ENCODE measurements at regions not wholly inside any gene's neighbourhood (a gene's known extent, or its start where the extent isn't known, plus 50 kb on each side); places are given as distances from the start of the nearest gene placed in this dataset.
"Not testable (repeated sequence)": the region's sequence is repeated elsewhere in the genome, so short reads cannot be mapped to it uniquely, and the experiment has no call there.

DNA sequence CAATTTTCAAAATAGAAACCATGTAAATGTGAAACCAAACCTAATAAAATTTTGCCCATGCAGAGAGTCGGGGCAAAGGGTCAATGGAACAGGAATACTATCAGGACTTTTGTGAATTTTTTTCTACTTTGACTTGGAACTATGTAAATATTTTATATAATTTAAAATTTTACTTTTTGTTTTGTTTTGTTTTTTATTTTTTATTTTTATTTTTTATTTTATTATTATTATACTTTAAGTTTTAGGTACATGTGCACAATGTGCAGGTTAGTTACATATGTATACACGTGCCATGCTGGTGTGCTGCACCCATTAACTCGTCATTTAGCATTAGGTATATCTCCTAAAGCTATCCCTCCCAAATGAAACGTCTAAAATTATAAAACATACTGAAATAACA lies 238.3 kb downstream of the TENT5A start:
- H3K36me3 Mint-ChIP-seq (ENCODE audit: low read depth); H3K4me3 Mint-ChIP-seq; H3K27ac Mint-ChIP-seq; H3K9me3 Mint-ChIP-seq; H3K4me1 Mint-ChIP-seq (ENCODE audit: low read depth); H3K27me3 Mint-ChIP-seq (ENCODE audit: low read depth); DNase-seq (ENCODE audit: low spot score): not testable (repeated sequence)

DNA sequence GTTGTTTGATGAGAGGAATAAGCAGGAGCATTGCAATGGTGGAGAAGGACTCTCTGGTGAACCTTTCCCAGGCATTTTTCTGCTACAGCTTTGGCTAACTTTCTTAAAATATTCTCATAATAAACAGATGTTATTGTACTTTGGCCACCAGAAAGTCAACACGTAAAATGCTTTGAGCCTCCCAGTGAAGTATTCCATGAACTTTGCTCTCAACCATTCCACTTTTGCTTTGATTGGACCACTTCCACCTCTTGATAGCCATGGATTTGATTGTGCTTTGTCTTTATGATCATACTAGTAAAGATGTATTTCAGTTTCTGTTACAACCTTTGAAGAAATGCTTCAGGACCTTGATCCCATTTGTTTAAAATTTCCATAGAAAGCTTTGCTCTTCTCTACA lies 241.1 kb downstream of the TENT5A start:
- H3K9me3 Mint-ChIP-seq = peaks cover 5% of the 10 kb centered on the region
- H3K27me3 Mint-ChIP-seq (ENCODE audit: low read depth) = no peaks in the 10 kb centered on the region
- H3K4me3 Mint-ChIP-seq = no peak overlapping the region
- no peak overlapping the region for H3K27ac Mint-ChIP-seq
- no peak for DNase-seq (ENCODE audit: low spot score)
- H3K36me3 Mint-ChIP-seq (ENCODE audit: low read depth) = no peaks in the 10 kb centered on the region
- H3K4me1 Mint-ChIP-seq (ENCODE audit: low read depth) = no peaks in the 10 kb centered on the region

DNA sequence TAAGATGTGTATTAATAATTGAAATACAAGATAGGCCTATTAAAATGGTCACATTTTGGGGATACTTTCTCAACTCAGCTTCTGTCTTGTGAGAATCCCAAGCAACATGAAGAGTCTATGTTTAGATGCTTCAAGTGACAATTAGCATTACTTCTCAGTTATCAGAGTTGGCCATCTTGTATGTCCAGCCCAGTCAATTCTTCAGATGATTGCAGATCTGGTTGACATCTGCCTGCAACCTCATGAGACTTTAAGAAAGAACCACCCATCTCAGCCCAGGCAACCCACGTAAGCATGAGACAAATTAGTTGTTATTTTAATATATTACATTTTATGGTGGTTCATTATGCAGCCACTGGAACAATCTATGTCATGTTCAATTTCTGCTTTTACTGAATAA lies 256.5 kb downstream of the TENT5A start:
- Mint-ChIP-seq H3K4me1 (ENCODE audit: low read depth) (no peaks in the 10 kb centered on the region), H3K36me3 (ENCODE audit: low read depth) (no peaks in the 10 kb centered on the region), H3K27ac (no peak overlapping the region), H3K4me3 (no peak overlapping the region), H3K9me3 (peaks cover 6% of the 10 kb centered on the region), H3K27me3 (ENCODE audit: low read depth) (no peaks in the 10 kb centered on the region)
- DNase-seq (ENCODE audit: low spot score) = no peak

DNA sequence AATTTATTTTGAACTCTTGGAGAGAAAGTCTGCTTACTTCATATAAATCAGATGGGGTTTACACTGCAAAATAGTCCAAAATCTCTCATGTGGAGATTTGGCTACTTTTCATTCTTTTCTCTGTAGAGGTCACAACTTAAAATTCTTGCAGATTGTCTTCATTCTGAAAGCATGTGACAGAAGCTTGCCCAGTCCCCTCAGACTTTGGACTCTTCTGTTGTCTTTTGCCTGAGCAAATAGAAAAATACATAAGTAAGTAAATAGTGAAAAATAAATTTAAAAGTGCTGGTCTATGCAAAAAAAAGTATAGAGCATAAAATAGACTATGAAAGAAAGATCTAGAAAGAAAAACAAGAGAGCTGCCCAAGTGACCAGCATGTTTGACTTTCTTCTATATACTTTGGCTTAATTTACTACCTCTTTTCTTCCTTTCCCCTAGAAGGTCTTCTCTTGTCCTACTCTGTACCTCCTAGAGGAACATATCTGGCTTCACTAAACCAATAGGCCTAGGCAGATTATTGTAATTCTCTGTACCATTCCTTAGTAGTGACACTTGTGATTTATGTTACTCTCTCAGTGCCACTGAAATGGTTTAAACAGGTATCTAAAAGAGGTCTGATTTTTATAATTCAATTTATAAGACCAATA lies 260.9 kb downstream of the TENT5A start:
- Mint-ChIP-seq H3K4me3 (no peak overlapping the region), H3K36me3 (ENCODE audit: low read depth) (no peaks in the 10 kb centered on the region), H3K9me3 (no peaks in the 10 kb centered on the region), H3K27ac (no peak overlapping the region), H3K27me3 (ENCODE audit: low read depth) (no peaks in the 10 kb centered on the region), H3K4me1 (ENCODE audit: low read depth) (no peaks in the 10 kb centered on the region)
- DNase-seq (ENCODE audit: low spot score) = no peak

DNA sequence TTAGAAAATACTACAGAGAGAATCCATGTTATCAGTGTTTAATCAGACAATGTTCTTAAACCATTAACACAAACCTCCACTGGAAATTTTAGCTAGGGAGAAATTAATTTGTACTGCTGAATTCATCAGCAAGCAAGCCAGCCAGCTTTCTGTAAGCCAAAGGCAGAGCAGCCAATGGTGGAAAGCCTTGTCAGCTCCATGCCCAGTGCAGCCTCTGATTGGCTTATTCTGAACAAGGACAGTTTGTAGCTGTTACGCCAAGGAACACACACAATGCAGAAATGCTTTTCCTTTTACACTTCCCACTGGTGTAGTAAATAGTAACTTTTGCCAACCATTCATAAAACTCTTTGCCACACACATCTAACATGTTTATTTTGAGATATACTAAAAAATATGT lies 265.0 kb downstream of the TENT5A start:
- no peak for DNase-seq (ENCODE audit: low spot score)
- H3K27ac Mint-ChIP-seq = no peak overlapping the region

DNA sequence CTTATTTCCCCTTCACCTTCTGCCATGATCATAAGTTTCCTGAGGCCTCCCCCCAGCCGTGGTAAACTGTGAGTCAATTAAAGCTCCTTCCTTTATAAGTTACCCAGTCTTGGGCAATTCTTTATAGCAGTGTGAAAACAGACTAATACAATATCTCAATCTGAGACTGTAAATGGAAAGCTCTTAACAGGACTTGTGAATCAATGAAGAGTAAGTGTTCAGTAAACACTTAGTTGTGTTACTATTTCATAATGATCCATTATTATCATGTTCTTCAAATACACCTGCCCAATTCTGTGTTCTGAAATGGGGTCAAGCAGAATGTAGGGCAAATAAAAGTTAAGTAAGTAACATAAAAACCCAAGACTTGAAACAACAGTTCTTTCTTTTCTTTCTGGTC lies 266.2 kb downstream of the TENT5A start:
- Mint-ChIP-seq H3K4me1 (ENCODE audit: low read depth) (no peaks in the 10 kb centered on the region), H3K9me3 (no peaks in the 10 kb centered on the region), H3K27ac (no peak overlapping the region), H3K36me3 (ENCODE audit: low read depth) (no peaks in the 10 kb centered on the region), H3K4me3 (no peak overlapping the region), H3K27me3 (ENCODE audit: low read depth) (no peaks in the 10 kb centered on the region)
- DNase-seq (ENCODE audit: low spot score) = no peak

More for the DNA sequence above, 265.0 kb downstream of the TENT5A start:
- H3K27me3 Mint-ChIP-seq (ENCODE audit: low read depth) = no peaks in the 10 kb centered on the region
- H3K9me3 Mint-ChIP-seq = no peaks in the 10 kb centered on the region
- no peaks in the 10 kb centered on the region for H3K4me1 Mint-ChIP-seq (ENCODE audit: low read depth)
- H3K36me3 Mint-ChIP-seq (ENCODE audit: low read depth) = no peaks in the 10 kb centered on the region
- H3K4me3 Mint-ChIP-seq = no peak overlapping the region

DNA sequence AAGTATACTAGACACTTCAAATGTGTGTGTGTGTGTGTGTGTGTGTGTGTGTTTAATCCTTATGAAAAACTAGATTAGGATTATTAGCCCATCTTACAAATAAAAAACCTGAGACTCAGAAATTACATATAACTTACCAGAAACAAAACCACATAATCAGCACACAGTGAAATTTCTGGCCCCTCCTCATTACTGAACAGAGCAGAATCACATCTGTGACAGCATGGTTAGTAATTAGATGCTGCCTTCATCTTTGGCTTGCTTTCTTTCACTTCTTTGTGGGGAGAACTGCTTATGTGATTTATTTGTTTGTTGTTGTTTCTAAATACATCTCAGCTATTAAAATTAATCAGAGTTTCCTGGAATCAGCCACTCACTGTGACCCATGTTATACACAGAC lies 267.1 kb downstream of the TENT5A start:
- Mint-ChIP-seq H3K36me3 (ENCODE audit: low read depth) (no peaks in the 10 kb centered on the region), H3K4me3 (no peak overlapping the region), H3K9me3 (no peaks in the 10 kb centered on the region), H3K27ac (no peak overlapping the region), H3K27me3 (ENCODE audit: low read depth) (no peaks in the 10 kb centered on the region), H3K4me1 (ENCODE audit: low read depth) (no peaks in the 10 kb centered on the region)
- DNase-seq (ENCODE audit: low spot score) = no peak

DNA sequence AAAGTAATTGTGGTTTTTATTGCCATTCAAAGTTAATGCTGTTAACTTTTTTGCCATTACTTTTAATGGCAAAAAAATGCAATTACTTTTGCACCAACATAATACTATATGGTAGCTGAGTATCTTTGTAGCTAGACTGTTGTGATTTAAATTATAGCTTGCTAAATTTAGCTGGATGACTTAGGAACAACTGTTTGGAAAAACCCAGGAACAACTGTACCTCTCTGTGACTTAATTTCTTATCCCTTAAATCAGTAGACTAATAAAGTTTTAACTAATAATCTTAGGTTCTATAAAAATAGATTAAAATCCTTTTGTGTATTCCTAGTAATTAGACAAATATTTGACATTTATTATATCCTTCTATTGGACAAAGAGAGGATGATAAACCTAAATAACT lies 268.2 kb downstream of the TENT5A start:
- H3K27me3 Mint-ChIP-seq (ENCODE audit: low read depth) = no peaks in the 10 kb centered on the region
- no peak overlapping the region for H3K4me3 Mint-ChIP-seq
- H3K27ac Mint-ChIP-seq = no peak overlapping the region
- no peaks in the 10 kb centered on the region for H3K4me1 Mint-ChIP-seq (ENCODE audit: low read depth)
- no peaks in the 10 kb centered on the region for H3K9me3 Mint-ChIP-seq
- DNase-seq (ENCODE audit: low spot score) = no peak
- no peaks in the 10 kb centered on the region for H3K36me3 Mint-ChIP-seq (ENCODE audit: low read depth)

DNA sequence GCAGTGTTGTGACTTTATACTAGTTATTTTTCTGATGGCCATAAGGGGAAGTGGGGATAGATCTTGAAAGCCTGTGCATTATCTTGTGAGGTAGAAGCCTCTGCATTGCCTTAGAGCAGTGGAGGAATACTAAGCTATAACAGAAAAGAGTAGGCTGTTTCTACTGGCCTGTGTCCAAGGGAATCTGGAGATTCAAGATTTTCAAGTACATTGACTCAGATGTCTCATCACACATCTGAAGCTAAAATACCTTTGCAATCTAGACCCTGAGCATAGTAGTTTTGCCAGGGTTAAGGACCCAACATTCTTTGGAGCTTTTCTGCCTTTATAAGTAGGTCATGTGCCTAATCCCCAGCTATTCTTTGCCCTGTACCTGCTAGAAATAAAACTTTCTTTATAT lies 272.3 kb downstream of the TENT5A start:
- Mint-ChIP-seq H3K4me1 (ENCODE audit: low read depth) (no peaks in the 10 kb centered on the region), H3K4me3 (no peak overlapping the region), H3K27me3 (ENCODE audit: low read depth) (no peaks in the 10 kb centered on the region), H3K36me3 (ENCODE audit: low read depth) (no peaks in the 10 kb centered on the region), H3K9me3 (no peaks in the 10 kb centered on the region), H3K27ac (no peak overlapping the region)
- DNase-seq (ENCODE audit: low spot score) = no peak

DNA sequence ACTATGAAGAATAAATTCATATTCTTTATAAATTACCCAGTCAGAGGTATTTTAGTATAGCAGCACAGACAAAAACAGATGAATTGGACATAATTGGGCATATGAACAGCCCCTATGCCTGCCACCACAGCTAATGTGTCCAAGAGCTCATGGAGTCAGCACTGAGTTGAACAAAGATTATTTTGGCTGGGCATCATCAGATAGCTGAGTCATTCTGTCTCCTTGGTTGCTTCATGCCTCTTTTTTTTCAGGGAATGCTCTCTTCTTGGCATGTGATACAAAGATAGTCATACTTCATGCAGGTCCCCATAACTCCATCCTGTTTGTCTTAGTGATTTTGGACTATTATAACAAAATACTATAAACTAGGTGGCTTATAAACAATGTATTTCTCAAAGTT lies 275.6 kb downstream of the TENT5A start:
- Mint-ChIP-seq H3K4me3 (no peak overlapping the region), H3K27me3 (ENCODE audit: low read depth) (no peaks in the 10 kb centered on the region), H3K36me3 (ENCODE audit: low read depth) (no peaks in the 10 kb centered on the region), H3K27ac (no peak overlapping the region), H3K9me3 (no peaks in the 10 kb centered on the region), H3K4me1 (ENCODE audit: low read depth) (no peaks in the 10 kb centered on the region)
- DNase-seq (ENCODE audit: low spot score) = no peak

DNA sequence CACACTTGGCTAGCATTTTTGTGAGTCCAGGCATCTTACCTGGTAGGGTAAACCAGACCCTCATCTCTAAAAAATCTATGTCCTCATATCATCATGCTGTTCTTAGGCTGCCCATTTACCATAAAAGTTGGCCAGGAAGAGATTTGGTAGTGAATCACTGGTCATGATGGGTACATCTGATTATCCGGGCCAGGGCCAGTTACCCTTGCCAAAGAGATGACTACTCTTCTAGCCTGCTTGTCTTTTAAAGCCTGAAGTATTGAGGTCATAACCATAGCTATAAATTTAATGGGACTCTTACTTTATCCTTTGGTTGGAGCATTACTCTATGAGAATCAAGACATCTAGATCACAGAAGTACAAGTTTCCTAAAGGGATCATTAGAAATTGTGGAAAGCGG lies 276.8 kb downstream of the TENT5A start:
- Mint-ChIP-seq H3K27me3 (ENCODE audit: low read depth) (no peaks in the 10 kb centered on the region), H3K4me1 (ENCODE audit: low read depth) (no peaks in the 10 kb centered on the region), H3K9me3 (peaks cover 3% of the 10 kb centered on the region), H3K4me3 (no peak overlapping the region), H3K27ac (no peak overlapping the region), H3K36me3 (ENCODE audit: low read depth) (no peaks in the 10 kb centered on the region)
- no peak for DNase-seq (ENCODE audit: low spot score)

DNA sequence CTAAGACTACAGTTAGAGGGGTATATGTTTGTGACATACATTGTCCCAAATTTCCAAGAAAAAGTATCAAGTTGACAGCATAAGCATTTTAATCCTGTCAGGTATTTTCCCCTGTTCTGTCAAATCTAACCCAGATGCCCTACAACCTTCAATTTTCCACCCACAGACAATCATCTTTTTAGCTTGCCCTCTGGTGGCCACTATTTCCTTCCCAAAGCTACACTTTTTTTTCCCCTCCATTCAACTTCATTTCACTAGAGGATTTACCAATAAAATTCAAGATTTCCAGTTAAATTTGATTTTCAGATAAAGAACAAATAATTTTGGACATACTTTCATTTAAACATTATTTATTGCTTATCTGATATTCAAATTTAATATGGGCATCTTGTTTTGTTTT lies 286.6 kb downstream of the TENT5A start:
- Mint-ChIP-seq H3K27me3 (ENCODE audit: low read depth) (no peaks in the 10 kb centered on the region), H3K36me3 (ENCODE audit: low read depth) (no peaks in the 10 kb centered on the region), H3K4me1 (ENCODE audit: low read depth) (no peaks in the 10 kb centered on the region), H3K27ac (no peak overlapping the region), H3K4me3 (no peak overlapping the region), H3K9me3 (peaks cover 8% of the 10 kb centered on the region)
- DNase-seq (ENCODE audit: low spot score) = no peak

DNA sequence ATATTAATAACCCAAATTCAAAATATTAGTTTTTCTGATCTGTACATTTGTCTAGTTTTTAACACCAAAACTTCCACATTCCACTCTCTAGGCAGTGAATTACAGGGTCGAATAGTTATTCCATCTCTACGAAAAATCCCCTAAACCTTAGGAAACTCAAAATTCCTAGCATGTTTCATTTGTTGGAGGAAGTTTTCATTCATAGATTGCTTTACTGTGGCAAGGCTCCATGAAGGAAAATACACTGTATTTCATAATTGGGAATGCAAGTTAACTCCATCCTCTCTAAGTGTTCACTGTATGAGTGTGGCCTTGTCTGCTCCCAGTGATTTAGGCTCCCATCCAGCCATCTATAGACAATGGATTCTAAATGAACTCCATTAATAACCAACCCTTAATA lies 296.1 kb downstream of the TENT5A start:
- DNase-seq (ENCODE audit: low spot score) = no peak
- no peaks in the 10 kb centered on the region for H3K27me3 Mint-ChIP-seq (ENCODE audit: low read depth)
- no peak overlapping the region for H3K4me3 Mint-ChIP-seq

DNA sequence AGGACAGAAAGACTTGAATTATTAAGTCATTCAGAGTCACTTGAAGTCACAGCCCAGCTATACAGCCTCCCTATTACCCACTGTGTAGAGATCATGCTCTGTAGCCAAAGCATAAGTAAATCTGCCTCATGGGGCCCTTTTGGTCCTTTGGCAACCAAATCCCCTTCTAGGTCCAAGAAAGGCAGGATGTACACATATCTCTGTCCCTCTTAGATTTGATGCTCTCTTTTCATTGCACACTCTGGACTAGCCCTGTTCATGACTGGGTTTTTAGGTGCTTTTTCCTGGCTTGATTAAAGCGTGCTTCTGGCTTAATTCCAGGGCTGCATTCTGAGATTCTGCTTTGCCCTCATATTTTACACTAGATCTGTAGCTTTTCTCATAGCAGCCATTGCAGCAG lies 296.8 kb downstream of the TENT5A start:
- Mint-ChIP-seq H3K4me1 (ENCODE audit: low read depth) (no peaks in the 10 kb centered on the region), H3K27me3 (ENCODE audit: low read depth) (no peaks in the 10 kb centered on the region), H3K9me3 (no peaks in the 10 kb centered on the region), H3K27ac (no peak overlapping the region), H3K36me3 (ENCODE audit: low read depth) (no peaks in the 10 kb centered on the region), H3K4me3 (no peak overlapping the region)
- no peak for DNase-seq (ENCODE audit: low spot score)

More for the DNA sequence above, 296.1 kb downstream of the TENT5A start:
- Mint-ChIP-seq H3K36me3 (ENCODE audit: low read depth) (no peaks in the 10 kb centered on the region), H3K4me1 (ENCODE audit: low read depth) (no peaks in the 10 kb centered on the region), H3K9me3 (no peaks in the 10 kb centered on the region), H3K27ac (no peak overlapping the region)

DNA sequence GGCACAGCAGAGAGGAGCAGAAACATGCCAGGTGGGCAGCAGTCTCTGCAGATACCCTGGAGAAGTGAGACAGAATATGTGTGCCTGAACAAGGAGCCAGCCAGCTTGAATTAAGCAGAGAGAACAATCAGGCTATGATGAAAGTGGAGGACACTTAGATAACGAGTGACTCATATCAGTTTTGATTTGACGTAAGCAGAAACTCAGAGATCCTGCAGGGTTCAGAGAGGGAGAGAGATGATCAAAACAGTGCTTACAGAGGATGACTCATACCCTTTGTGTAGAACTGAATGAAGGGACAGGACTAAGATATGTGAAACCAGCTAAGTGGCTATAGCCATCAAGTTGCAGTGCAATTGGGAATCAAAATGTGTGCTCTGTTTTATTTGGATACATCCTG lies 300.7 kb downstream of the TENT5A start:
- H3K36me3 Mint-ChIP-seq (ENCODE audit: low read depth) = no peaks in the 10 kb centered on the region
- no peaks in the 10 kb centered on the region for H3K27me3 Mint-ChIP-seq (ENCODE audit: low read depth)
- peak; percentile 8 for DNase-seq (ENCODE audit: low spot score)
- H3K27ac Mint-ChIP-seq = no peak overlapping the region
- H3K4me1 Mint-ChIP-seq (ENCODE audit: low read depth) = no peaks in the 10 kb centered on the region
- no peak overlapping the region for H3K4me3 Mint-ChIP-seq
- H3K9me3 Mint-ChIP-seq = no peaks in the 10 kb centered on the region
